ENCODE measurements at regions not wholly inside any gene's neighbourhood (a gene's known extent, or its start where the extent isn't known, plus 50 kb on each side); places are given as distances from the start of the nearest gene placed in this dataset.

GRCh38 chr22:49628391-49629260 lies 199.0 kb downstream of the BRD1 start:
- H3K36me3 ChIP-seq = no peaks in the 10 kb centered on the region
- DNase-seq (ENCODE audit: low read depth in 1 of 2, low spot score in 1 of 2) = no peak
- no peaks in the 10 kb centered on the region for H3K4me1 ChIP-seq (ENCODE audit: low read depth)
- no peak for TF ChIP-seq CTCF (IDR thresholded peaks at IDR 0.05; ENCODE audit: low read depth, low read length)
- no peak overlapping the region for H3K27ac ChIP-seq
- no peaks in the 10 kb centered on the region for H3K27me3 ChIP-seq
- no peaks in the 10 kb centered on the region for H3K9me3 ChIP-seq (ENCODE audit: low read depth)
- H3K4me3 ChIP-seq = no peak overlapping the region

DNA sequence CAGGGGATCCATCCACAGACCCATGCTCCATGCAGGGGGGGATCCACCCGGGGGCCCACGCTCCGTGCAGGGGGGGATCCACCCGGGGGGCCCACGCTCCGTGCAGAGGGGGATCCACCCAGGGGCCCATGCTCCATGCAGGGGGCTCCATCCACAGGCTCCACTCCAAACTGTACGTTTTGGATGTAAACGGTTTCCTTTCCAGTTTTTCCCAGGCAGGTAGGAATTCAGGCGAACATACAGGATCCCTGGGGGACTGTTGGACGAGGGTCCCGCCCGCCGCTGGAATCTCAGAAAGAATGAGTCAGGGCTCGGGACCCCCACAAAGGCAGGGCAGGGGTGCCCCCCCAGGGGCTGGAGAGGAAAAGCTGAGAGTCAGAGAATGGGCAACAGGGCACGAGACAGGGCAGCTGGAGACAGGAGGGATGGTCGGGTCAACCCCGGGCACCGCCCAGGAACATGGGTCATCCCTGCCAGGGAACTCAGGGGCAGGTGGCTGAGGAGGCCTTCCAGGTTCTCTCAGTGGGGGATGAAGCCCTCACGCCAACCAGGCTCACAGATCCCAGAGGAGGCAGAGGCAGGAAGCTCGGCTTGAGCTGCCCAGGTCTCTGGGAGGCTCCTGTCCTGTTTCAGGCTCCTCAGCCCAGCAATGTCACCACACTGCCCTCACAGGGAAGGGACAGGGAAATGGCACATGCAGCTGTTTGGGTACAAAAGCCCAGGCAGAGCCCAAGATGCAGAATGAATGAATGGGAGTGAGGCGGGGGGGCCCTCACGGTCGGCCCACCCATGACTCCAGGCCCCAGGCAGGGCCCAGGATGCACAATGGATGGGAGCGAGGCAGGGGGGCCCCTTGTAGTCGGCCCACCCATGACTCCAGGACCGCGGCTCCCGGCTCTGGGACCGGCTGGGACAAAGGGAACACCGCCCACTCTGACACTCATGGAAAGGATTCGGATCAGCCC lies 200.2 kb downstream of the BRD1 start:
- H3K27ac ChIP-seq = no peak overlapping the region
- H3K4me1 ChIP-seq (ENCODE audit: low read depth) = no peaks in the 10 kb centered on the region
- no peaks in the 10 kb centered on the region for H3K27me3 ChIP-seq

GRCh38 chr22:49626361-49627216 lies 201.1 kb downstream of the BRD1 start:
- H3K4me1 ChIP-seq (ENCODE audit: low read depth) = no peaks in the 10 kb centered on the region
- no peak overlapping the region for H3K27ac ChIP-seq
- DNase-seq (ENCODE audit: low read depth in 1 of 2, low spot score in 1 of 2) = no peak
- no peak overlapping the region for H3K4me3 ChIP-seq
- H3K9me3 ChIP-seq (ENCODE audit: low read depth) = no peaks in the 10 kb centered on the region
- no peaks in the 10 kb centered on the region for H3K27me3 ChIP-seq
- H3K36me3 ChIP-seq = no peaks in the 10 kb centered on the region
- no peak for TF ChIP-seq CTCF (IDR thresholded peaks at IDR 0.05; ENCODE audit: low read depth, low read length)

More for the DNA sequence above, 200.2 kb downstream of the BRD1 start:
- Histone ChIP-seq H3K4me3 (no peak overlapping the region), H3K9me3 (ENCODE audit: low read depth) (no peaks in the 10 kb centered on the region), H3K36me3 (no peaks in the 10 kb centered on the region)
- TF ChIP-seq CTCF (IDR thresholded peaks at IDR 0.05; ENCODE audit: low read depth, low read length) = no peak
- no peak for DNase-seq (ENCODE audit: low read depth in 1 of 2, low spot score in 1 of 2)

DNA sequence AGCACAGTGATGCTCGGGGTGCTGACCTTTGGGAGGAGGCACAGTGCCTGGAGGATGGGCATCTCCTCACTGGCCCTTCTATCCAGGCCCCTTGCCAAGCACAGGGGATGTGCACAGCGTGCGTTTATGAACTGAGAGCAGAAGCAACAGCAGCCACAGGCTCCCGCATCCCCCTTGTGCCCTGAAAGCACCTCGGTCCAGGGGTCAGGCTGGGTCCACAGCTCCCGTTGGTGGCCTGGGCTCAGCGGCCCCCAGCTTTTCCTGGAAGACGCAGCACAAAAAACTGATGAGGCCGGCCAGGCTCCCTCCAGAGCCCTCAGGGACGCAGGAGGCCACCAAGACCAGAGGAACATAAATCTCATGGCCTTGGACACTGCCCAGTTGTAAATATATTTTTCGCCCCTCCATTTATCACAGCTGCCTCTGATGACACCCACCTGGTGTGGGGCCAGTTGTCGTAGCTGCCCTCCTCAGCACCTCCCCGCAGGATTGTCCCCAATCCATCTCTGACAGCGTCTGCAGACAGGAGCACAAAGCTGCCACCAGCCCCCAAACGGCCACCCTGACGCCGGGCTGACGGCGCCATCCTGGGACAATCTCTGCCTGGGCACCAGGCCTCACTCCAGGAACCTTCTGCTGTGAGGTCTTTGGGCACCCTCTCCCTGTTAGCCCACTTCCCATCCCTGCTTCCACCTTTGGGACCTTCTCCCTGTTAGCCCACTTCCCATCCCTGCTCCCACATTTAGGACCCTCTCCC lies 203.1 kb downstream of the BRD1 start:
- H3K9me3 ChIP-seq (ENCODE audit: low read depth) = no peaks in the 10 kb centered on the region
- H3K36me3 ChIP-seq = no peaks in the 10 kb centered on the region
- H3K4me3 ChIP-seq = no peak overlapping the region
- no peak for TF ChIP-seq CTCF (IDR thresholded peaks at IDR 0.05; ENCODE audit: low read depth, low read length)
- H3K27ac ChIP-seq = no peak overlapping the region
- H3K4me1 ChIP-seq (ENCODE audit: low read depth) = no peaks in the 10 kb centered on the region
- DNase-seq (ENCODE audit: low read depth in 1 of 2, low spot score in 1 of 2) = no peak
- H3K27me3 ChIP-seq = no peaks in the 10 kb centered on the region
